GM21723 (cell line): ENCODE measurements at regions not wholly inside any gene's neighbourhood (a gene's known extent, or its start where the extent isn't known, plus 50 kb on each side); places are given as distances from the start of the nearest gene placed in this dataset.

Experiments used
- ATAC-seq: cut with Tn5 transposase; IDR thresholded peaks from one replicate; pipeline ENCODE4 v1.9.1; 2021; ENCODE audit warnings: mild to moderate bottlenecking, moderate library complexity; ENCODE audit not compliant: unreplicated experiment

- ATAC-seq, result no peak
Measured at GRCh38 chr6:93794166-93794565, 374.8 kb upstream of the EPHA7 start.

- no peak for ATAC-seq
Measured at GRCh38 chr6:93792746-93793145, 373.4 kb upstream of the EPHA7 start.

GRCh38 chr6:93790981-93791380 is 371.6 kb upstream of the EPHA7 start:
- ATAC-seq, result no peak

GRCh38 chr6:93789532-93789931 is 370.2 kb upstream of the EPHA7 start:
- ATAC-seq, result no peak

GRCh38 chr6:93787841-93788240 is 368.5 kb upstream of the EPHA7 start:
- ATAC-seq, result no peak

GRCh38 chr6:93786474-93787330 is 367.3 kb upstream of the EPHA7 start:
- ATAC-seq, result no peak

DNA sequence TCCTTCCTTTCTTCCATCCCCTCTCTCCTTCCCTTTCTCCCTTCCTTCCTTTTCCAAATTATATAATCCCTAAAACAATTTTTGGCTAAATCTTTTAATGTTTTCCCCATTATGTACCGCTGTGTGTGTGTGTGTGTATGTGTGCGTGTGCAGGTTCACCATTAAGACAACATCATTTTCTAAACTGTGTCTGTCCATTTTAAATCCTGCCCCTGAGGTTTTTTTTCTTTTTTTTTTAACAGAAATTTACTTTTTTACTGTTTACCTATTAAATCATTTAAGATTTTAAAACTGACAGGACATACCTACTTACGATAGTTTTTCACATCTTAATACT is 366.3 kb upstream of the EPHA7 start:
- ATAC-seq, result no peak

- ATAC-seq, result no peak
Measured at GRCh38 chr6:93784794-93785693, 365.7 kb upstream of the EPHA7 start.

DNA sequence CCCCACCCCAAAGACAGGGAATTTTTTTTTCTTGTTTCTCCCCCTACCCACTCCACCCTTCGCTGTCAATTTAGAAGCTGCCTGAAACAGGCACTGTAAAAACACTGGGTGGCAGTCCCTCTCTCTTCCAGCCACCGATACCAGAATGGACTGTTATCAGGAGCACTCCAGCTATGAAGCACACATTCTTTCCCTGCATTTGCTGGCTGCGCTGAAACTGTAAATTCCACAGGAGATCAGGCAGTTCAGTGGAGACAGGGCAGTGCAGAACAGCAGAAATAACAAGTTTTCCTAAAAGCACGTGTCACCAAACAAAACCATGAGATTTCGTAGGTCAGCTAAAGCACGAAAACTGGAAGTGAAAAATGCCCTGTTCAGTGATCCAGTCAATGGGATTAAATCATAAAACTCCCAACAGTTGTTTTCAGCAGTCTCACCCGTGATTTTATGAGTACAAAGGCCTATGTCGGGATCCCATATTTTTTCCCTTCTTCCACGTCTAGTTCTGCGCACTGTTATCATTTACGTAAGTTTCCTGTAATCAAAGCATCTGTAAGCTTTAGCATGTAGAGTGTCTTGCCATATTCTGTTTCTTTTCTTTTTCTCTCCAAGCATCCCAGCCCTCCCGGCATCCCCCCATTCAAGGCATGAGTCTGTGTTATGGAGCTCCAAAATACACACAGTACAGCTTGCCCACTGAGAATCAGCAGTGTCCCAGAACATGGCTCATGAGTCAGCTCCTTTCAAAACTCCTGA is 359.9 kb upstream of the EPHA7 start:
- no peak for ATAC-seq

DNA sequence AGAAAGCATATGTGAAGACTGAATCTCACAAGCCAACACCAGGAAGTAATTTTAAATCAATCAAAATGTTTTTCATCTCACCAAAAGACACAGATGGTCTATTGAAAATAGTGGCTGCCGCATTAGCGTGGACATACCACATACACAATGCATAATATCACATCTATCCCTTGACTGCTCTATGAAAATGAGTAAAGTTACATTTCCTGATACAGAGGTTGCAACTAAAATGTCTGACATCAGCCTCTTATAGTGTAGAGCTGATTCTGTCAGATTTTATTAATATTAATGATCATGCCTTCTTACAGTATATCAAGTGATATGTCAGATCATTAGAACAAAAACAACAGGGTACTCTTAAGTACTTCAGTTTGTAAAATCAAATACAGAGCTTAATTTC is 339.8 kb upstream of the EPHA7 start:
- ATAC-seq, result no peak

- no peak for ATAC-seq
Measured at GRCh38 chr6:93751969-93752368, 332.6 kb upstream of the EPHA7 start.

DNA sequence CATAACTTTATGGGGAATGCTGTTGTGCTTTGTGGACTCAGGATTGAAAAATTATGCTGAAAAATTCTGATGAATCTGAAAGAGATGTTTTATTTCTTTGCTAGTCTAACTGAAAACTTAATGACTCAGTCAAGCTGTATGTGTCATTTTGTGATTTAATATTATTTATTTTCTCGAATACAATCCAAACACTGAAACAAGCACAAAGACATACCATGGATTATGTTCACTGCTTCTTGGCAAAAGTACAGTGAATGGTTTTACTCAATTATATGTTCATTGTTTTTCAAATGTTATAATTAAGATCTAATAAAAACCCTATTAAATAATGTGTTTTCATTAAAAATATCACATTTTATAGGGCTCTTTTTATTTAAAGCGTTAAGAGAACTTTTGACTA is 330.6 kb upstream of the EPHA7 start:
- ATAC-seq, result no peak

DNA sequence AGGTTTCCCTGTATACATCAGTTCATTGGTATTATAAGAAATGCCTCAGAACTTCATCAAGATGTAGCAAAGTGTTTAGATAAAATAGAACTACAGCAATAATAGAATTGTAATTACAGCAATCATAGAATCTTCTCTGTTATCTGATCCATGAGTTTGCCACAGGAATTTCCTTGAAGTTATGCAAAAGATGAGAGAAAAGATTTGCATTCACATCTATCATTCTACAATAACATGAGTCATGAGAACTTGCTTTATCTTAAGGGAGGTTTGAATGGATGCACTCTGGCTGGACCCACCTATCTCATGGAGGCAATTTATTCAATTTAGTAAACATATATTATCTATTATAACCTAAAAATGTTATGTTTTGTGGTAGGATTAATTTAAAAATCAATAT is 329.8 kb upstream of the EPHA7 start:
- no peak for ATAC-seq

DNA sequence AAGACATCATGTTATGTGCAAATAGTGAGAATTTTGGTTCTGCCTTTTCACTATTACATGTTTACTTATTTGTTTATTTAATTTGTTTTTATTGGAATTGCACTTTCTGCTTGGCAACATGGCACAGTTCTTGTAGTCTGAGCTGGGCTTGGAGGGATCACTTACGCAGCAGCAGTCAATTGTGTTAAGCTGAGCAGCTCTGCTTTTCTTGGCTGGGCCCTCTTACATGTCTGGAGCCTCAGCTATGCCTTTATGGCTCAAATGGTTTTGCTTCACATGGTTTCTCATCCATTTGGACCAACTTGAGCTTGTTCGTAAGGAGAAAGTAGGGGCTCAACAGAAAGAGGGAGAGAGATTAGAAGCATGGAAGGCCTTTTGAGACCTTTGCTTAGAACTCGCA is 327.5 kb upstream of the EPHA7 start:
- no peak for ATAC-seq

DNA sequence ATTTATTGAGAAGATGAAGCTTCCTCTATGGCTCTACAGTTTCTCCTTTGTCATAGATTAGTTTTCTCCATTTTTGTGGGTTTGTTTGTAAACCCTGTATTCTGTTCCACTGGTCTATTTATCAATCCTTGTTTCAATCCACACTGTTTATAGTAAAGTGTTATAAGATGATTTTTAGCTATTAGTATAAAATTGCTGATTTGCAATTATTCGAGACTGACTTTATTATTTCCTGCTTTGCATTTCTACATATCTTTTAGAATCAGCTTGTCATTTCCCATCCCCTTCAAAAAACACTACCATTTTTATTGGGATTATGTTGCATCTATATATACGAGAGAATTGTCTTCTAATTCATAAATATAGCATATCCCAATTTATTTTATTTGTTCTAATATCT is 325.9 kb upstream of the EPHA7 start:
- ATAC-seq, result no peak

DNA sequence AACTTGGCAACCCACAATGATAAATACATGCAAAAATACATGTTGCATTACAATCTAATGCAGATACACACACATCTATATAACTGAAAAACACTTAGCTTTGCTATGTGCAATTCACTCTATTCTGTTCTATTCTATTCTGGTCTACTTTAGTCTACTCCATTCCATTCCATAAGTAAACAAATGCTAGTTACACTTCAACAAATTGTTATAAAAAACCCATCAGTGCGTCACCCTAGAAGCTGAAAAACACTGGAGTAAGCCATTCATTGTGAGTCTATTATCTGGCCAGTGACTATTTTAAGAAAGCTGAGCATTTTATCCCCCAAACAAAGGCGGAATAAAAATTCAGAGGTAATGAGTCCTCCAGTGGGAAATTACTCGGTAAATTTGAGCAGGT is 315.7 kb upstream of the EPHA7 start:
- ATAC-seq, result no peak

DNA sequence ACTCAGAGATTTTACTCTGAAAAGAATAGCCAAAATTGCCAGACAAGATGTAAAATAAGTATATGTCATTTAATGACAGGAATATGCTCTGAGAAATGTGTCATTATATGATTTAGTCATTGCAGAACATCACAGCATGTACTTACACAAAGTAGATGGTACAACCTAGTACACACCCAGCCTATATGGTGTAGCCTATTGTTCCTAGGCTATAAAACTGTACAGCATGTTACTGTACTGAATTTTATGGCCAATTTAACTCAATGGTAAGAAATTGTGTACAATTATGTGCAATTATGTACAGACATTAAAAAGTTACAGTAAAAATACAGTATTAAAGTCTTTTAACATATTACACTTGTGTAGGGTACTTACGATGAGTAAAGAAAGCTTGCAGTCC is 311.9 kb upstream of the EPHA7 start:
- ATAC-seq, result no peak

GRCh38 chr6:93728150-93728549 is 308.8 kb upstream of the EPHA7 start:
- ATAC-seq, result no peak

DNA sequence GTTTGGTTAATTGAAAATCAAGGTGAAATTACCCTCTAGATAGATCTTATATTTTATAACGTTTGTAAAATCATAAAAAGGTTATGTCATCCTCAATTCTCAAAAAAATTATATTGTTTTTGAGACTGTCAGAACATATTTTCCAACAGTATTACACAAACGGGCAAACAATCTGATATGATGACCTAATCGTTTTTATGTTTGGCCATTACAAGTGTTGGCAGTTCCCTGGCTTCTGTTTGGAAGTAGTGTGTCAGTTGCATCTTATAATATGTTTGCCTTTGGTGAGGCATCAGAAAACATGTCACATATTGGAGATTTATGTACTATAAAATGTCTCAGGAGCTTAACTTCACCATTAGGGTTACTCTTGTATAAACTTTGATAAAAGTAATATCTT is 308.1 kb upstream of the EPHA7 start:
- ATAC-seq, result no peak

GRCh38 chr6:93721386-93722048 is 302.2 kb upstream of the EPHA7 start:
- no peak for ATAC-seq

DNA sequence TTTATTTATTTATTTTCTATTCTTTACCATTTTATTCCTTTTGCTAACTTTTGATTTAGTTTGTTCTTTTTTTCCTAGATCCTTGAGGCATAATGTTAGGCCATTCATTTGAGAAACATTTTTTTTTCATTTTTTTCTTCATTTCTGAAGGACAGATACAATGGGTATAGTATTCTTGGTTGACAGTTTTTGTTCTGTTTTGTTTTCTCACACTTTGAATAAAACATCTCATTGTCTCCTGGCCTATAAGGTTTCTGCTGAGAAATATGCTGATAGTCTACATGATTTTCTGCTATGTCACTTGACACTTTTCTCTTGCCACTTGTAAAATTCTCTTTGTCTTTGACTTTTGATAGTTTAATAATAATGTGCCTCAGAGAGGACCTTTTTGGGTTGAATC is 294.6 kb upstream of the EPHA7 start:
- no peak for ATAC-seq
